CD14-positive monocyte (primary cell): ENCODE measurements at regions not wholly inside any gene's neighbourhood (a gene's known extent, or its start where the extent isn't known, plus 50 kb on each side); places are given as distances from the start of the nearest gene placed in this dataset.

Experiments
- DNase-seq, 3 donors: peaks; one replicate each; pipeline ENCODE4 v3.0.0-alpha.2; 2011 to 2022
- H2AFZ ChIP-seq: 2 replicates; pipeline ENCODE4 v1.6.0; 2012; ENCODE audit warnings: mild to moderate bottlenecking, low read depth, low read length, inconsistent platforms; ENCODE audit not compliant: insufficient read depth, poor library complexity, severe bottlenecking
- H3K27ac ChIP-seq, 2 donors: 1 replicate in 1 of 2; 2 replicates in 1 of 2; pipeline ENCODE4 v1.5.1; 2012 to 2013; ENCODE audit warnings: low read length in 2 of 2, control low read depth in 1 of 2, inconsistent platforms in 1 of 2, low read depth in 1 of 2, mild to moderate bottlenecking in 1 of 2
- H3K27me3 ChIP-seq, 2 donors: one replicate each; pipeline versions ENCODE4 v1.6.0 to v1.6.1; 2011 to 2013; ENCODE audit warnings: low read length in 2 of 2; ENCODE audit not compliant: control insufficient read depth in 2 of 2, insufficient read depth in 2 of 2
- H3K36me3 ChIP-seq, 2 donors: replicated peaks in 1 of 2; 1 replicate in 1 of 2; 2 replicates in 1 of 2; pipeline versions ENCODE4 v1.5.1 to v1.6.1; 2012 to 2013; ENCODE audit warnings: low read length in 2 of 2, control low read depth in 1 of 2, inconsistent platforms in 1 of 2, mild to moderate bottlenecking in 1 of 2; ENCODE audit not compliant: insufficient read depth in 2 of 2, control insufficient read depth in 1 of 2
- H3K4me1 ChIP-seq, 2 donors: 1 replicate in 1 of 2; 2 replicates in 1 of 2; pipeline versions ENCODE4 v1.5.1 to v1.6.1; 2012 to 2013; ENCODE audit warnings: low read length in 2 of 2, control low read depth in 1 of 2, inconsistent platforms in 1 of 2, mild to moderate bottlenecking in 1 of 2, moderate library complexity in 1 of 2; ENCODE audit not compliant: insufficient read depth in 2 of 2, control insufficient read depth in 1 of 2
- H3K4me2 ChIP-seq: replicated peaks from 2 replicates; pipeline ENCODE3; 2012; ENCODE audit warnings: low read length, moderate library complexity, mild to moderate bottlenecking; ENCODE audit not compliant: poor library complexity, severe bottlenecking; ENCODE audit errors: extremely low read depth
- H3K4me3 ChIP-seq, 3 experiments: fragments of 200-600 bp in 1 of 3; sonication (generic) in 1 of 3; replicated peaks in 1 of 3; 1 replicate in 2 of 3; 2 replicates in 1 of 3; pipeline ENCODE4 v1.5.1; 2011 to 2013; ENCODE audit warnings: low read length in 3 of 3, mild to moderate bottlenecking in 3 of 3, control low read depth in 2 of 3, low read depth in 2 of 3, inconsistent platforms in 1 of 3, moderate library complexity in 1 of 3
- H3K79me2 ChIP-seq: 2 replicates; pipeline ENCODE4 v1.6.0; 2012; ENCODE audit warnings: mild to moderate bottlenecking, control low read depth, inconsistent platforms, low read length, moderate library complexity; ENCODE audit not compliant: insufficient read depth
- H3K9ac ChIP-seq: 2 replicates; pipeline ENCODE4 v1.6.0; 2017; ENCODE audit warnings: low read length, mild to moderate bottlenecking; ENCODE audit not compliant: insufficient read depth, poor library complexity, severe bottlenecking
- H3K9me3 ChIP-seq, 2 donors: replicated peaks in 1 of 2; 1 replicate in 1 of 2; 2 replicates in 1 of 2; pipeline versions ENCODE4 v1.5.1 to v1.6.1; 2012 to 2013; ENCODE audit warnings: low read length in 2 of 2, control low read depth in 1 of 2; ENCODE audit not compliant: control insufficient read depth in 1 of 2, insufficient read depth in 1 of 2
- H4K20me1 ChIP-seq: 2 replicates; pipeline ENCODE4 v1.6.0; 2012; ENCODE audit warnings: mild to moderate bottlenecking, low read length, control low read depth, moderate library complexity; ENCODE audit not compliant: insufficient read depth
- H3K27ac Mint-ChIP-seq, 7 donors: one replicate each; pipeline ENCODE4 v1.8.0; 2020; ENCODE audit warnings: mild to moderate bottlenecking in 7 of 7, mixed read lengths in 7 of 7, moderate library complexity in 6 of 7, inconsistent platforms in 2 of 7
- H3K27me3 Mint-ChIP-seq, 3 donors: one replicate each; pipeline ENCODE4 v1.8.0; 2021 to 2022; ENCODE audit warnings: low read depth in 3 of 3, mild to moderate bottlenecking in 3 of 3, mixed read lengths in 3 of 3, moderate library complexity in 3 of 3, inconsistent platforms in 1 of 3
- H3K36me3 Mint-ChIP-seq, 2 donors: one replicate each; pipeline ENCODE4 v1.8.0; 2020; ENCODE audit warnings: mixed read lengths in 2 of 2, inconsistent platforms in 1 of 2, mild to moderate bottlenecking in 1 of 2
- H3K4me1 Mint-ChIP-seq: one replicate; pipeline ENCODE4 v1.8.0; 2020; ENCODE audit warnings: mild to moderate bottlenecking, mixed read lengths
- H3K4me3 Mint-ChIP-seq, 2 donors: one replicate each; pipeline ENCODE4 v1.8.0; 2020; ENCODE audit warnings: mild to moderate bottlenecking in 2 of 2, mixed read lengths in 2 of 2, moderate library complexity in 1 of 2
- H3K9me3 Mint-ChIP-seq, 7 donors: one replicate each; pipeline ENCODE4 v1.8.0; 2020 to 2022; ENCODE audit warnings: mixed read lengths in 7 of 7, mild to moderate bottlenecking in 6 of 7, moderate library complexity in 6 of 7, inconsistent platforms in 2 of 7
- CTCF ChIP-seq: fragments of 200-600 bp; IDR thresholded peaks from one replicate; pipeline ENCODE4 v1.8.0; 2022; ENCODE audit warnings: antibody characterized with exemption, mild to moderate bottlenecking
- WGBS: methylation state at CpG from one replicate; pipeline ENCODE4 v1.1.5; 2013; ENCODE audit warnings: missing lambda C conversion rate; ENCODE audit not compliant: insufficient coverage; 5-methylcytosine and 5-hydroxymethylcytosine counted together
- intact Hi-C, 2 donors: fragments of 100-400 bp; cut with micrococcal nuclease; formaldehyde crosslinking; loops; one replicate each; pipeline versions ENCODE4 v1.15.0 to v1.15.1; 2023

DNA sequence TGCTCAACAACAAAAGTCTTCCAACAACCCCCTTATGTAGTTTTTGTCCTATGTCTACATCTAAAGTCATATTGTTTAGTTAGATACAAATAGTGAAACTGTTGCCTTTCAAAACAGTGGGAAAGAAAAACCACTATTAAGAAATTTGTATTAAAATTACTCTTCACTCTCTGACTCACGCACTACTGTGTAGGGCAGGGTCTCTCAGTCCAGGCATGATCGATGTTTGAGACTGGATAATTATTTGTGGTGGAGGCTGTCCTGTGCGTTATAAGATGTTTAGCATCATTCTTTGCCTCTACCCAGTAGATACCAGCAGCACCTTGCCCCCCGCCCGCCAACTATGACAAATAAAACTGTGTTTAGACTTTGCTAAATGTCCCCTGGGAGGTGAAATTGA is 369.4 kb upstream of the ZEB2 start:
- Mint-ChIP-seq H3K27me3 (no peaks in the 10 kb centered on the region), H3K4me1 (peaks cover 8% of the 10 kb centered on the region), H3K9me3 (no peaks in the 10 kb centered on the region), H3K36me3 (no peaks in the 10 kb centered on the region), H3K27ac (no peak overlapping the region), H3K4me3 (no peak overlapping the region)
- no peak overlapping the region for H3K27ac ChIP-seq
- no peak overlapping the region for H3K4me2 ChIP-seq
- intact Hi-C loops = no loop called here
- DNase-seq = peak in 1 of 3 donors; percentile 3
- no peak overlapping the region for H2AFZ ChIP-seq
- H3K9me3 ChIP-seq = no peaks in the 10 kb centered on the region
- H3K4me1 ChIP-seq = peaks cover 0 to 4% of the 10 kb centered on the region in 2 donors
- no peak overlapping the region for H3K4me3 ChIP-seq
- no peaks in the 10 kb centered on the region for H4K20me1 ChIP-seq
- no peak for TF ChIP-seq CTCF
- H3K79me2 ChIP-seq = no peaks in the 10 kb centered on the region
- H3K27me3 ChIP-seq = no peaks in the 10 kb centered on the region
- no peak overlapping the region for H3K9ac ChIP-seq
- no CpG with 5 or more reads among the region's 5 CpGs for WGBS
- no peaks in the 10 kb centered on the region for H3K36me3 ChIP-seq

GRCh38 chr2:144886862-144887261 is 366.9 kb upstream of the ZEB2 start:
- WGBS = 7% methylated on average over 1 of the region's 3 CpGs
- no peak overlapping the region for H2AFZ ChIP-seq
- no peaks in the 10 kb centered on the region for H3K9me3 ChIP-seq
- no peaks in the 10 kb centered on the region for H3K27me3 Mint-ChIP-seq
- peaks cover 0 to 4% of the 10 kb centered on the region in 2 donors for H3K36me3 Mint-ChIP-seq
- H3K27ac Mint-ChIP-seq = no peak overlapping the region
- H3K4me2 ChIP-seq = no peak overlapping the region
- H3K9ac ChIP-seq = no peak overlapping the region
- H3K4me3 Mint-ChIP-seq = no peak overlapping the region
- peaks cover 8% of the 10 kb centered on the region for H3K4me1 Mint-ChIP-seq
- H3K27me3 ChIP-seq = no peaks in the 10 kb centered on the region
- H3K79me2 ChIP-seq = no peaks in the 10 kb centered on the region
- DNase-seq = no peak
- TF ChIP-seq CTCF = no peak
- H3K4me1 ChIP-seq = peaks cover 0 to 4% of the 10 kb centered on the region in 2 donors
- H3K4me3 ChIP-seq = no peak overlapping the region
- intact Hi-C loops = no loop called here
- no peak overlapping the region for H3K27ac ChIP-seq
- H4K20me1 ChIP-seq = no peaks in the 10 kb centered on the region
- H3K36me3 ChIP-seq = no peaks in the 10 kb centered on the region
- H3K9me3 Mint-ChIP-seq = peaks cover 0 to 2% (median 1%) of the 10 kb centered on the region in 7 donors
